GM13976 (cell line): ENCODE measurements at regions not wholly inside any gene's neighbourhood (a gene's known extent, or its start where the extent isn't known, plus 50 kb on each side); places are given as distances from the start of the nearest gene placed in this dataset.

ENCODE experiments used
- DNase-seq: peaks from one replicate; pipeline ENCODE4 v3.0.0; 2012; ENCODE audit warnings: low spot score
- in situ Hi-C: fragments of 300-500 bp; cut with MboI; formaldehyde crosslinking; loops from one replicate; pipeline ENCODE4 v1.12.0; 2022; ENCODE audit warnings: low sequenced_read_pairs, mixed read lengths, inconsistent platforms; ENCODE audit not compliant: unreplicated experiment
- TF ChIP-seq, protein P1 (sequence below): IDR thresholded peaks from 2 replicates; pipeline ENCODE4 v1.5.1; 2012; ENCODE audit warnings: borderline replicate concordance, mild to moderate bottlenecking; ENCODE audit not compliant: insufficient read depth; ENCODE audit errors: extremely low read depth, missing control alignments, control extremely low read depth

DNA sequence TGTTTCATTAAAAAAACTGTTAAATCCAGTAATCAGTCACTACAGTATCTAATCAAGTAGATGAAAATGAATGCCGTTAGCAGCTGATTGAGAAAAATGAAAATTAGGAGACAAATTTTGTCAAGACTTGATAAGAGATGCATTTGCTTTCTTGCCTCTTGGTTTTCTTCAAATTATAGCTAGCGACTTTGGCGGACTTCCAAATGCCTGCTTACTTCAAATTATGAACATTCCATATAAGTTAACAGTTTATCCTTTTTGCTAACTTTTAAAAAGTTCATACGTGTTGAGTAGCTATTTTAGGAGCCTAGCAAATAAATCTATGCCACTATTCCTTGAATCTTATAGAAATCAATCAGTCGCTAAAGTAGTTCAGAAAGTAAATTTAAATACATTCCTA lies 58.8 kb downstream of the PPP4R3C start:
- DNase-seq = no peak
- TF ChIP-seq, protein P1, sequence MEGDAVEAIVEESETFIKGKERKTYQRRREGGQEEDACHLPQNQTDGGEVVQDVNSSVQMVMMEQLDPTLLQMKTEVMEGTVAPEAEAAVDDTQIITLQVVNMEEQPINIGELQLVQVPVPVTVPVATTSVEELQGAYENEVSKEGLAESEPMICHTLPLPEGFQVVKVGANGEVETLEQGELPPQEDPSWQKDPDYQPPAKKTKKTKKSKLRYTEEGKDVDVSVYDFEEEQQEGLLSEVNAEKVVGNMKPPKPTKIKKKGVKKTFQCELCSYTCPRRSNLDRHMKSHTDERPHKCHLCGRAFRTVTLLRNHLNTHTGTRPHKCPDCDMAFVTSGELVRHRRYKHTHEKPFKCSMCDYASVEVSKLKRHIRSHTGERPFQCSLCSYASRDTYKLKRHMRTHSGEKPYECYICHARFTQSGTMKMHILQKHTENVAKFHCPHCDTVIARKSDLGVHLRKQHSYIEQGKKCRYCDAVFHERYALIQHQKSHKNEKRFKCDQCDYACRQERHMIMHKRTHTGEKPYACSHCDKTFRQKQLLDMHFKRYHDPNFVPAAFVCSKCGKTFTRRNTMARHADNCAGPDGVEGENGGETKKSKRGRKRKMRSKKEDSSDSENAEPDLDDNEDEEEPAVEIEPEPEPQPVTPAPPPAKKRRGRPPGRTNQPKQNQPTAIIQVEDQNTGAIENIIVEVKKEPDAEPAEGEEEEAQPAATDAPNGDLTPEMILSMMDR = no peak
- in situ Hi-C loops = no loop called here

DNA sequence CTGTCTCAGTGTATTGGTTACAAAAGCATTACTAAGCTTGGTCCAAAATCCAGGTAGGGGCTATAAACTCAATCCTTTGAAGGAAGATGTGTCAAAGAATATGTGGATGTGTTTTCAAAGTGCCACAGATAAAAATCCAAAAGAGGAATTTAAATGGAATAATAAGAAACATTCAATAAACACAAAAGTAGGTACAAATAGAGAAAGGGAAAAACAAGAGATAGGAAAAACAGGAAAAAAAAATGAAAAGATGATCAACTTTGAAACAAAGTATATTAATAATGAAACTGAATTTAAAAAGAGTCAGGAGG lies 64.0 kb downstream of the PPP4R3C start:
- in situ Hi-C loops = no loop called here
- TF ChIP-seq, protein P1 = no peak
- DNase-seq = no peak

DNA sequence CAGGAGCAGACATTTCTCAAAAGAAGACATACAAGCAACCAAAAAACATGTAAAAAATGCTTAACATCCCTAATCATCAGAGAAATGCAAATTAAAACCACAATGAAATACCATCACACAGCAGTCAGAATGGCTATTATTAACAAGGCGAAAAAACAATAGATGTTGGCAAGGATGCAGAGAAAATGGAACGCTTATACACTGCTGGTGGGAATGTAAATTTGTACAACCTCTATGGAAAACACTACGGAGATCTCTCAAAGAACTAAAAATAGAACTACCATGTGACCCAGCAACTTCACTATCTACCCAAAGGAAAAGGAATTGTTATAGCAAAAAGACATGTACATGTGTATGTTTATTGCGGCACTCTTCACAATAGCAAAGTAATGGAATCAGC lies 71.5 kb downstream of the PPP4R3C start:
- DNase-seq = no peak
- TF ChIP-seq, protein P1 = no peak
- in situ Hi-C loops = no loop called here

DNA sequence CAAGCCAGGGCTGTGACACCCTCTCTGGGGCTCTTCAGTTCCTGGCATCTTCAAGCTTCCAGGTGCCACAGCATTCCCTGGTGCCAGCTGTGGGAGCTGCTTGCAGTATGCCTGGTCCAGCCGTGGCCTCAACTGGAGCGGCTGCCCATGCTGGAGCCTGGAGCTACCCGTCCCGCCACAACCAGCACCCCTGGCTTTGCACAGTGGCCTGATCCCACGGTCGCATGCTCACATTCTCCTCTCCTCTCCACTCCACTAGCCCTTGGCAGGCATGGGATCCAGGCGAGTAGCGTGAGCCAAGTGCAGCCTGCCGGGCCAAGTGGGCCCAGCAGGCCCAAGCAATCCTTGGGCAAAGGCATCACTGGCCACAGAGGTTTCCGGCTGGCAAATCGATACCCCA lies 81.7 kb downstream of the PPP4R3C start:
- in situ Hi-C loops = no loop called here
- TF ChIP-seq, protein P1 = no peak
- no peak for DNase-seq

DNA sequence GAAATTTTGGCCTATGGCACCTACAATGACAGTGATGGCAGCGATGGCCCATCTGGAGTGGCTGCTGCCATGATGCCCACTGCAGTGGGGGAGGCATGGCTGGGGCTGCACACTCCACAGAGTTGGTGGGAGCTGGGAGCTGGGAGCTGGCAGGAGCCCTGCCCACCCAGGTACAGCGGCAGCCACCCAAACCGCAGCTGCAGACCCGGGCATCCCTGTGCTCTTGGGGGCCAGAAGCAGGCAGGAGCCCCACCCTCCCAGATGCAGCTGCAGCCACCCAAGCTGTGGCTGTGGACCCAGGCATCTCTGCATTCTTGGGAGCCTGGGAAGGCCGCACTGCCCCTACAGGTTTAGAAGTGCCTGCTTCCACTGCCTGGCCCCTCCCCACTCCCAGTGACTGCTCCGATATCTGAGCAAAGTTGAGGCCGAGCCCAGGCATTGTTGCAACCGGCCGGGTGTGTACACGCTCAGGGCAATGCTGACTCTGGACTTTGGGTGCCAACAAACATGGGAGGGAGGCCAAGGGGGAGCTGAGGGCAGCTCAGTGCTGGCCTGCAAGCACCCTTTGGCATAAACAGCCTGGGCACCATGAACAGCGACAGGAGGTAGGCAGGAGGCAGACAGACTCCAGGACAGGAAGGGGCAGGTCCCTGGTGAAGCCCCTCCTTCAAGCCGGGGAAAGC lies 82.8 kb downstream of the PPP4R3C start:
- in situ Hi-C loops = no loop called here
- no peak for DNase-seq
- TF ChIP-seq, protein P1 = no peak

DNA sequence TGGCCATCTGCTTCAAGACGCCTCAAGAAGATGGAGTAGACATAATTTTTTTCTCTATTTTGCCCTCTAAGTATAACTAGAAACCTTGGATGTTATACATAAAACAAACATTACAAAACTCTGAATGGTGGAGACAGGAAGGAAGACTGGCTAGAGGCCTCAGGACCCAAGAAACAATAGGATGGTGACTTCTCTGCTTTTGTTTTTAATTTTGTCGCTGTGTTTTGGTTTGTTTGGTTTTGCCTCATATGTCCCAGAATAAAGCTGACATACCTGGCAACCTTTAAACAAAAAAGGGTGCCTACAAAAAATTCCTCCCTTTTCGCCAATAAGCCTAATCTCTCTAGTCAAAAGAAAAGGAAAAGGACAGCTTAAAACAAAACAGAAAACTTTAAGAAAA lies 109.1 kb downstream of the PPP4R3C start:
- no peak for DNase-seq
- in situ Hi-C loops = no loop called here
- TF ChIP-seq, protein P1 = no peak
